Heart right ventricle (tissue), 16 donors: ENCODE measurements at regions not wholly inside any gene's neighbourhood (a gene's known extent, or its start where the extent isn't known, plus 50 kb on each side); places are given as distances from the start of the nearest gene placed in this dataset.

Experiments used
- ATAC-seq, 8 donors: fragments of 200-7000 bp; cut with Tn5 transposase; one replicate each; pipeline ENCODE4 v1.9.1; 2020; ENCODE audit warnings: mild to moderate bottlenecking in 8 of 8, moderate library complexity in 8 of 8, moderate number of reproducible peaks in 1 of 8
- DNase-seq, 2 donors: peaks; one replicate each; pipeline ENCODE4 v3.0.0-alpha.2; 2020
- H3K27ac ChIP-seq, 10 donors: fragments of 200-600 bp; sonication (generic) in 2 of 10; one replicate each; pipeline versions ENCODE4 v1.5.0 to v1.8.0; 2020 to 2022; ENCODE audit warnings: mild to moderate bottlenecking in 3 of 10
- H3K27me3 ChIP-seq, 7 donors: fragments of 200-600 bp; one replicate each; pipeline ENCODE4 v1.8.0; 2021 to 2022; ENCODE audit warnings: mild to moderate bottlenecking in 2 of 7
- H3K36me3 ChIP-seq, 9 donors: fragments of 200-600 bp; sonication (generic) in 1 of 9; one replicate each; pipeline versions ENCODE4 v1.5.0 to v1.8.0; 2020 to 2022; ENCODE audit warnings: mild to moderate bottlenecking in 2 of 9
- H3K4me1 ChIP-seq, 9 donors: fragments of 200-600 bp; sonication (generic) in 1 of 9; one replicate each; pipeline versions ENCODE4 v1.5.0 to v1.8.0; 2020 to 2022; ENCODE audit warnings: mild to moderate bottlenecking in 4 of 9
- H3K4me3 ChIP-seq, 10 donors: fragments of 200-600 bp; sonication (generic) in 2 of 10; one replicate each; pipeline versions ENCODE4 v1.5.0 to v1.8.0; 2020 to 2022; ENCODE audit warnings: mild to moderate bottlenecking in 7 of 10, moderate library complexity in 2 of 10
- H3K9me3 ChIP-seq, 11 donors: fragments of 200-600 bp in 10 of 11; sonication (generic) in 2 of 11; one replicate each; pipeline versions ENCODE4 v1.5.0 to v1.8.0; 2013 to 2022; ENCODE audit warnings: mild to moderate bottlenecking in 2 of 11, control low read depth in 1 of 11, moderate library complexity in 1 of 11
- CTCF ChIP-seq, 9 donors: fragments of 200-600 bp; sonication (generic) in 2 of 9; IDR thresholded peaks; one replicate each; pipeline versions ENCODE4 v1.5.0 to v1.8.0; 2021 to 2022; ENCODE audit warnings: antibody characterized with exemption in 9 of 9, mild to moderate bottlenecking in 5 of 9, moderate library complexity in 1 of 9
- WGBS, 2 donors: extraction: QIAGEN DNeasy Blood & Tissue Kit; methylation state at CpG; one replicate each; pipeline ENCODE4 v1.1.7; 2013; ENCODE audit warnings: inconsistent platforms in 1 of 2; 5-methylcytosine and 5-hydroxymethylcytosine counted together
- intact Hi-C, 10 donors: fragments of 100-400 bp; cut with DNase I; formaldehyde crosslinking; loops; one replicate each; pipeline versions ENCODE4 v1.11.1 to v1.14.2; 2022
- donor health status: Arrhythmogenic right ventricular cardiomyopathy.
- donor health status: ischemic (EF 13 %, LVEDD 7.1; RV severe dilation, severe dysfunction).
- donor health status: healthy with polysubstance abuse.
- donor health status: DM: no; HTN: yes; CAD: no.
- donor health status: DM: no; HTN: no; CAD: no.
- donor health status: ischemic (EF 25% LVEDD 6.9; RV normal size, moderate dysfunction).
- donor health status: ischemic (EF 25% LVEDD 5.7; RV mildly dilated, moderate dysfunction).
- donor health status: healthy.
- donor health status: DM: yes; HTN: yes; CAD: no.
- donor health status: Ischemic cardiomyopathy.
- donor health status: ischemic (EF 35%, LVEDD 5.7; RV mildly dilated, moderate dysfunction).
- donor health status: nonischemic (EF 11% LVEDD 7.7; RV severe dilation, severe dysfunction).
- donor health status: DM: yes; HTN: yes; CAD: no.
- donor health status: PGD.
- donor health status: ischemic (EF 29% LVEDD 5.4; RV normal size, mild dysfunction).
- donor health status: nonischemic (EF 23%, LVEDD 6.1; RV moderate dilation, normal function).

- Histone ChIP-seq H3K27me3 (peaks cover 0 to 53% (median 10%) of the 10 kb centered on the region in 7 donors), H3K27ac (no peak overlapping the region), H3K4me3 (no peak overlapping the region), H3K9me3 (no peaks in the 10 kb centered on the region), H3K4me1 (no peaks in the 10 kb centered on the region), H3K36me3 (no peaks in the 10 kb centered on the region)
- ATAC-seq (no peak), DNase-seq (no peak)
- no peak for TF ChIP-seq CTCF (IDR thresholded peaks at IDR 0.05)
- intact Hi-C loops = loop anchor here in 2 of 10 donors (5.0 to 10.0 kb wide), 2 partner anchors 152 to 154 kb away; no protein-coding TSS in a partner anchor
- 78% methylated on average over 3 of the region's 3 CpGs for WGBS, 2 donors
Observed at GRCh38 chr12:115762936-115763335, 514.6 kb downstream of the MED13L start.

GRCh38 chr12:115761784-115762183 is 515.7 kb downstream of the MED13L start:
- Histone ChIP-seq H3K27me3 (peaks cover 0 to 50% (median 16%) of the 10 kb centered on the region in 7 donors), H3K36me3 (no peaks in the 10 kb centered on the region), H3K9me3 (no peaks in the 10 kb centered on the region), H3K27ac (no peak overlapping the region), H3K4me3 (no peak overlapping the region), H3K4me1 (no peaks in the 10 kb centered on the region)
- ATAC-seq (no peak), DNase-seq (no peak)
- 89% methylated on average over 2 of the region's 2 CpGs for WGBS, 2 donors
- intact Hi-C loops = loop anchor here in 2 of 10 donors (5.0 to 10.0 kb wide), 2 partner anchors 153 to 156 kb away; no protein-coding TSS in a partner anchor
- no peak for TF ChIP-seq CTCF (IDR thresholded peaks at IDR 0.05)

DNA sequence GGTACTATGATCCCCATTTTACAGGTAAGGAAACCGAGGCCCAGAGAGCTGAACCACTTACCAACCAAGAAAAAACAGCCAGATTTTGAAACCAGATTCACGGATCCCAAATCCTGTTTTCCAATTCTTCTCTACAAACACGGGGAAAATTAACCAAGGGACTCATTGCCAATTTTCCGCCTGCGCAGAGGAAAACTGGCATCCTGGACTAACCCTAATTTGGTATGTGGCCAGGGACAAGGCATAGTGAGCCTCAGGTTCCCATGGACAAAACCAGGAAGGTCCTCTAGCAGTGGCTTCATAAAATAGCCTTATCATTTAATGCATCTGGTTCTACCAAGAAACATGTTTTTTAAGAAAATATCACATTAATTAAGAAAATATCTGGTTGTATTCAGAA is 517.3 kb downstream of the MED13L start:
- Histone ChIP-seq H3K4me3 (no peak overlapping the region), H3K36me3 (no peaks in the 10 kb centered on the region), H3K9me3 (no peaks in the 10 kb centered on the region), H3K4me1 (no peaks in the 10 kb centered on the region), H3K27me3 (peaks cover 0 to 58% (median 25%) of the 10 kb centered on the region in 7 donors), H3K27ac (no peak overlapping the region)
- intact Hi-C loops = loop anchor here in 2 of 10 donors (5.0 to 10.0 kb wide), 2 partner anchors 155 to 157 kb away; no protein-coding TSS in a partner anchor
- ATAC-seq (no peak), DNase-seq (no peak)
- 56 to 72% methylated on average over 5 of the region's 5 CpGs for WGBS, 2 donors
- TF ChIP-seq CTCF (IDR thresholded peaks at IDR 0.05) = no peak

- intact Hi-C loops = loop anchor here in 5 of 10 donors (5.0 to 10.0 kb wide), 4 partner anchors 94 to 1092 kb away; no protein-coding TSS in a partner anchor
- ATAC-seq (no peak), DNase-seq (no peak)
- no peaks in the 10 kb centered on the region for H3K9me3 ChIP-seq
- no peak overlapping the region for H3K27ac ChIP-seq
- peaks cover 0 to 10% (median 0%) of the 10 kb centered on the region in 9 donors for H3K4me1 ChIP-seq
- no peaks in the 10 kb centered on the region for H3K36me3 ChIP-seq
- H3K4me3 ChIP-seq = no peak overlapping the region
- no peak for TF ChIP-seq CTCF (IDR thresholded peaks at IDR 0.05)
- 87% methylated on average over 9 of the region's 9 CpGs for WGBS, 2 donors
- peaks cover 0 to 56% (median 29%) of the 10 kb centered on the region in 7 donors for H3K27me3 ChIP-seq
Observed at GRCh38 chr12:115758877-115759620, 518.4 kb downstream of the MED13L start.
